T-cell (primary cell): ENCODE measurements at regions not wholly inside any gene's neighbourhood (a gene's known extent, or its start where the extent isn't known, plus 50 kb on each side); places are given as distances from the start of the nearest gene placed in this dataset.
"Not testable (repeated sequence)": the region's sequence is repeated elsewhere in the genome, so short reads cannot be mapped to it uniquely, and the experiment has no call there.

Source experiments
- ATAC-seq, 4 experiments: fragments of 200-7000 bp in 3 of 4; fragments of 150-1000 bp in 1 of 4; cut with Tn5 transposase; replicated peaks in 1 of 4; 1 replicate in 3 of 4; 2 replicates in 1 of 4; pipeline ENCODE4 v1.10.0; 2021; ENCODE audit warnings: moderate library complexity in 3 of 4, mild to moderate bottlenecking in 2 of 4, moderate number of reproducible peaks in 1 of 4
- CTCF ChIA-PET, 2 donors: fragments of 300-600 bp; sonication (Branson Sonifier 250); formaldehyde crosslinking; loops; one replicate each; lab custom pipeline; 2022; ENCODE audit warnings: antibody characterized with exemption in 2 of 2; lab: Charles Lee
- POLR2A ChIA-PET, 2 donors: fragments of 300-600 bp; sonication (Branson Sonifier 250); formaldehyde crosslinking; loops; one replicate each; lab custom pipeline; 2022; ENCODE audit warnings: antibody characterized with exemption in 2 of 2; lab: Charles Lee
- DNase-seq, 35 experiments: peaks; one replicate each; pipeline versions ENCODE4 v3.0.0 to v3.0.0-alpha.2; 2013 to 2023
- H3K27ac ChIP-seq: one replicate; pipeline ENCODE4 v1.5.1; 2013; ENCODE audit warnings: low read length
- H3K27me3 ChIP-seq, 2 experiments: replicated peaks in 1 of 2; 1 replicate in 1 of 2; 2 replicates in 1 of 2; pipeline versions ENCODE4 v1.6.1 to v1.7.0; 2013; ENCODE audit warnings: low read length in 1 of 2, mixed read lengths in 1 of 2; ENCODE audit not compliant: control insufficient read depth in 2 of 2, insufficient read depth in 2 of 2; ENCODE audit errors: extremely low read depth in 1 of 2
- H3K36me3 ChIP-seq, 2 donors: 1 replicate in 1 of 2; 2 replicates in 1 of 2; pipeline versions ENCODE4 v1.6.1 to v1.7.0; 2013; ENCODE audit warnings: low read length in 1 of 2; ENCODE audit not compliant: control insufficient read depth in 2 of 2, insufficient read depth in 1 of 2; ENCODE audit errors: extremely low read depth in 1 of 2
- H3K4me1 ChIP-seq, 2 experiments: 1 replicate in 1 of 2; 2 replicates in 1 of 2; pipeline versions ENCODE4 v1.6.1 to v1.7.0; 2013; ENCODE audit warnings: low read length in 2 of 2, mixed read lengths in 1 of 2; ENCODE audit not compliant: insufficient read depth in 2 of 2, control insufficient read depth in 1 of 2; ENCODE audit errors: extremely low read depth in 1 of 2
- H3K4me3 ChIP-seq, 2 donors: 1 replicate in 1 of 2; 2 replicates in 1 of 2; pipeline versions ENCODE4 v1.5.1 to v1.7.0; 2013; ENCODE audit warnings: mild to moderate bottlenecking in 2 of 2, low read length in 1 of 2, moderate library complexity in 1 of 2; ENCODE audit not compliant: control insufficient read depth in 1 of 2; ENCODE audit errors: extremely low read depth in 1 of 2
- H3K9me3 ChIP-seq: 2 replicates; pipeline ENCODE4 v1.7.0; 2013
- H3K27ac Mint-ChIP-seq, 2 donors: one replicate each; pipeline ENCODE4 v1.8.0; 2020 to 2021; ENCODE audit warnings: mild to moderate bottlenecking in 2 of 2, mixed read lengths in 2 of 2
- H3K27me3 Mint-ChIP-seq, 2 donors: one replicate each; pipeline ENCODE4 v1.8.0; 2021 to 2022; ENCODE audit warnings: mixed read lengths in 2 of 2
- H3K36me3 Mint-ChIP-seq: one replicate; pipeline ENCODE4 v1.8.0; 2021; ENCODE audit warnings: mixed read lengths
- H3K4me1 Mint-ChIP-seq, 3 donors: one replicate each; pipeline ENCODE4 v1.8.0; 2020 to 2022; ENCODE audit warnings: mixed read lengths in 3 of 3, mild to moderate bottlenecking in 1 of 3
- H3K4me3 Mint-ChIP-seq, 3 donors: one replicate each; pipeline ENCODE4 v1.8.0; 2020 to 2022; ENCODE audit warnings: mild to moderate bottlenecking in 3 of 3, mixed read lengths in 3 of 3, moderate library complexity in 3 of 3
- H3K9me3 Mint-ChIP-seq, 3 donors: one replicate each; pipeline ENCODE4 v1.8.0; 2020 to 2022; ENCODE audit warnings: mixed read lengths in 3 of 3
- WGBS: methylation state at CpG from one replicate; pipeline ENCODE4 v1.1.5; 2013; ENCODE audit warnings: missing lambda C conversion rate; ENCODE audit not compliant: insufficient coverage; 5-methylcytosine and 5-hydroxymethylcytosine counted together

- 100% methylated on average over 1 of the region's 3 CpGs for WGBS
- Histone ChIP-seq H3K36me3 (no peaks in the 10 kb centered on the region), H3K4me1 (no peaks in the 10 kb centered on the region), H3K27ac (no peak overlapping the region), H3K27me3 (no peaks in the 10 kb centered on the region), H3K4me3 (no peak overlapping the region), H3K9me3 (peaks cover 2% of the 10 kb centered on the region)
- H3K27ac Mint-ChIP-seq = no peak overlapping the region
- no peak for DNase-seq
- CTCF ChIA-PET = no interaction called here
- H3K27me3 Mint-ChIP-seq = no peaks in the 10 kb centered on the region
- peaks cover 7 to 24% (median 10%) of the 10 kb centered on the region in 3 donors for H3K9me3 Mint-ChIP-seq
- no peaks in the 10 kb centered on the region for H3K36me3 Mint-ChIP-seq
- no peak overlapping the region for H3K4me3 Mint-ChIP-seq
- POLR2A ChIA-PET = interaction anchor here in 1 of 2 donors (0.6 kb wide), 1 partner anchor 807 kb away, joined by 3 read pairs; no protein-coding TSS in a partner anchor
- no peaks in the 10 kb centered on the region for H3K4me1 Mint-ChIP-seq
- ATAC-seq = no peak
These were observed 458.2 kb downstream of the FRK start for GRCh38 chr6:115602466-115602865.

DNA sequence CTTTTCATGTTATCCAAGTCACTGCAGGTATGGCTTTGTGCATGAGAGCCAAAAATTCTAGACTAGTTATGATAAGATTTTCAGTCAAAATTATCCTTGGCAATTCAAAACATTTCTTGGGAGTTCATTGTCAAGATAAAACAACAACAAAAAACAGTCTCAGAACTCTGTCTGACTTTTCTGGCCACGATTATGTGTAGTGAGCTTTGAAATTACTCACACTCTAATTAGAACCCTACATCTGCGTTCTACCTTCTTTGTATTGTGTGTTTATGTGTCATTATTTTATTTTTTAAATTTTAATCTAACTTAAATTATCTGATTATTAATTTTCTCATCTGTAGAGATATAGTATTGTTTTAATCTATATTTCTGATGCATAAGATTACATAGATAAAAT lies 459.2 kb downstream of the FRK start:
- no peak for ATAC-seq
- peaks cover 7 to 24% (median 7%) of the 10 kb centered on the region in 3 donors for H3K9me3 Mint-ChIP-seq

DNA sequence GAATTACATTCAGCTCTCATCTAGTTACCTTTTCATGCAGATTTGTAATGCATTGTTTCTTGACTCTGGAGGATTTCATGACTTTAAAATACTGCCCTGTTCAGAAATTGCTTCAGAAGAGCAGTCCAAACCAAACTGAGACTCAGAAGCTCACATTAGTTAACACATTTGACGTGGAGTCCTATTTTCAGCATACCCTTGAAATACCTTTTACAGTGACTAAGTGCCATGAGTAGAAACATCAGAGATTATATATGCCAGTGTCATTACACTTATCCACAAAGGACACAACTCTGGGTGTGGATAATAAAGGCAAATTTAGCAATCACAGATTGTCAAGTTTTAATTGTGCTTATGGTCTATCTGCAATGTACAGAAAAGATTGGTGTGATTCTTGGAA lies 459.6 kb downstream of the FRK start:
- CTCF ChIA-PET = no interaction called here
- no peak for DNase-seq
- Mint-ChIP-seq H3K9me3 (peaks cover 7 to 23% (median 7%) of the 10 kb centered on the region in 3 donors), H3K27ac (no peak overlapping the region), H3K4me1 (no peaks in the 10 kb centered on the region), H3K4me3 (no peak overlapping the region), H3K27me3 (no peaks in the 10 kb centered on the region), H3K36me3 (no peaks in the 10 kb centered on the region)
- Histone ChIP-seq H3K9me3 (peaks cover 2% of the 10 kb centered on the region), H3K36me3 (no peaks in the 10 kb centered on the region), H3K27me3 (no peaks in the 10 kb centered on the region), H3K4me3 (no peak overlapping the region), H3K27ac (no peak overlapping the region), H3K4me1 (no peaks in the 10 kb centered on the region)
- POLR2A ChIA-PET = no interaction called here
- no peak for ATAC-seq
- WGBS = 80% methylated on average over 1 of the region's 1 CpG

More for the DNA sequence above, 459.2 kb downstream of the FRK start:
- no peaks in the 10 kb centered on the region for H3K36me3 ChIP-seq
- no peaks in the 10 kb centered on the region for H3K4me1 ChIP-seq
- no peaks in the 10 kb centered on the region for H3K27me3 Mint-ChIP-seq
- H3K36me3 Mint-ChIP-seq = no peaks in the 10 kb centered on the region
- no peak for DNase-seq
- H3K27ac Mint-ChIP-seq = no peak overlapping the region
- ChIA-PET CTCF (no interaction called here), POLR2A (no interaction called here)
- H3K9me3 ChIP-seq = peaks cover 2% of the 10 kb centered on the region
- H3K27ac ChIP-seq = no peak overlapping the region
- no peak overlapping the region for H3K4me3 Mint-ChIP-seq
- WGBS = no CpG with 5 or more reads among the region's 2 CpGs
- no peaks in the 10 kb centered on the region for H3K4me1 Mint-ChIP-seq
- no peaks in the 10 kb centered on the region for H3K27me3 ChIP-seq
- no peak overlapping the region for H3K4me3 ChIP-seq

DNA sequence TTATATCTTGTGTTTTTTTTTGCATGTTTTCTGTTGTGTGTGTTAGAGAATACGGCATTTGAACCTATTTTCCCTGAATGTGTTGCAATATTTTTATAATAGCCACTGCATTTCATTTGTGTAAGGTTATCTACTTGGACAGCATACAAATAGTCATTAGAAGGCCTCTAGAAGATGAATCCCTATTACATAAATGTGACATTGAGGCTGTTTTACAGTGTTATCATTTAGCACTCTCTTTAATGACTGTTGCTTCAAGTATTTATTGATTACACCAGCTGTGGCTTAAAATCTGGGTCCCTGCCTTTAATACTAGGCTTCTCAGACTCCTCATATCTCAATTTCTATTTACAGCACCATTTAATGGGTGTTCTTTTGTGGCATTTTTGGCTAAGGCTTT lies 465.8 kb downstream of the FRK start:
- DNase-seq (no peak), ATAC-seq (no peak)
- ChIA-PET POLR2A (no interaction called here), CTCF (no interaction called here)
- Histone ChIP-seq H3K36me3 (no peaks in the 10 kb centered on the region), H3K9me3 (no peaks in the 10 kb centered on the region), H3K27ac (no peak overlapping the region), H3K27me3 (no peaks in the 10 kb centered on the region), H3K4me3 (no peak overlapping the region), H3K4me1 (no peaks in the 10 kb centered on the region)
- no CpG with 5 or more reads among the region's 1 CpG for WGBS
- H3K4me1 Mint-ChIP-seq = no peaks in the 10 kb centered on the region
- peaks cover 2 to 29% (median 7%) of the 10 kb centered on the region in 3 donors for H3K9me3 Mint-ChIP-seq
- H3K27me3 Mint-ChIP-seq = no peaks in the 10 kb centered on the region
- no peak overlapping the region for H3K4me3 Mint-ChIP-seq
- no peaks in the 10 kb centered on the region for H3K36me3 Mint-ChIP-seq
- H3K27ac Mint-ChIP-seq = no peak overlapping the region

- no peak overlapping the region for H3K4me3 ChIP-seq
- Mint-ChIP-seq H3K27ac (no peak overlapping the region), H3K4me3 (no peak overlapping the region), H3K27me3 (no peaks in the 10 kb centered on the region), H3K36me3 (no peaks in the 10 kb centered on the region), H3K9me3 (peaks cover 3 to 23% (median 10%) of the 10 kb centered on the region in 3 donors), H3K4me1 (no peaks in the 10 kb centered on the region)
- no CpG with 5 or more reads among the region's 2 CpGs for WGBS
- ChIA-PET POLR2A (no interaction called here), CTCF (no interaction called here)
- no peaks in the 10 kb centered on the region for H3K36me3 ChIP-seq
- no peak overlapping the region for H3K27ac ChIP-seq
- no peaks in the 10 kb centered on the region for H3K27me3 ChIP-seq
- no peaks in the 10 kb centered on the region for H3K4me1 ChIP-seq
- ATAC-seq = no peak
- no peaks in the 10 kb centered on the region for H3K9me3 ChIP-seq
- no peak for DNase-seq
These were observed 468.7 kb downstream of the FRK start for GRCh38 chr6:115592025-115592424.

DNA sequence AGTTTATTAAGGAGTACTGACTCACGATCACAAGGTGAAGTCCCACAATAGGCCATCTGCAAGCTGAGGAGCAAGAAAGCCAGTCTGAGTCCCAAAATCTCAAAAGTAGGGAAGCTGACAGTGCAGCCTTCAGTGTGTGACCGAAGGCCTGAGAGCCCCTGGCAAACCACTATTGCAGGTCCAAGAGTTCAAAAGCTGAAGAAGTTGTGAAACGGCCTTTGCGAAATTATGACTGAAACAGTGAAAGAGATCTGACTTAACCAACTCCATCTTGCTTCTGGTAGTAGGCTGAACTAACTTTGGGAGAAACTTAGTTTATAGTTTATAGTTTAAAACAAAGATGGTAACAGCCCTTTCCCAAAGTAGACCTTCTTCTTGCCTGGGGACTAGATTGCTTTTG lies 471.6 kb downstream of the FRK start:
- H3K36me3 ChIP-seq, POLR2A ChIA-PET, H3K27ac Mint-ChIP-seq, H3K27me3 Mint-ChIP-seq, H3K4me3 Mint-ChIP-seq, H3K36me3 Mint-ChIP-seq, DNase-seq, H3K27me3 ChIP-seq, ATAC-seq, H3K4me1 Mint-ChIP-seq, H3K4me3 ChIP-seq, H3K4me1 ChIP-seq, H3K9me3 ChIP-seq, H3K27ac ChIP-seq, CTCF ChIA-PET: not testable (repeated sequence)
- H3K9me3 Mint-ChIP-seq = peaks cover 3 to 28% (median 19%) of the 10 kb centered on the region in 3 donors
- 81% methylated on average over 2 of the region's 4 CpGs for WGBS

- ChIA-PET CTCF (no interaction called here), POLR2A (no interaction called here)
- H3K9me3 ChIP-seq = no peaks in the 10 kb centered on the region
- no peaks in the 10 kb centered on the region for H3K4me1 Mint-ChIP-seq
- no peak for ATAC-seq
- H3K27me3 ChIP-seq = no peaks in the 10 kb centered on the region
- no peak overlapping the region for H3K27ac Mint-ChIP-seq
- peaks cover 0 to 26% (median 12%) of the 10 kb centered on the region in 3 donors for H3K9me3 Mint-ChIP-seq
- H3K4me3 Mint-ChIP-seq = no peak overlapping the region
- no peak overlapping the region for H3K4me3 ChIP-seq
- H3K36me3 ChIP-seq = no peaks in the 10 kb centered on the region
- no peaks in the 10 kb centered on the region for H3K4me1 ChIP-seq
- H3K36me3 Mint-ChIP-seq = no peaks in the 10 kb centered on the region
- no CpG with 5 or more reads among the region's 1 CpG for WGBS
- no peak overlapping the region for H3K27ac ChIP-seq
- H3K27me3 Mint-ChIP-seq = no peaks in the 10 kb centered on the region
- DNase-seq = no peak
These were observed 477.4 kb downstream of the FRK start for GRCh38 chr6:115583290-115583689.
